ENCODE measurements at regions not wholly inside any gene's neighbourhood (a gene's known extent, or its start where the extent isn't known, plus 50 kb on each side); places are given as distances from the start of the nearest gene placed in this dataset.
"Not testable (repeated sequence)": the region's sequence is repeated elsewhere in the genome, so short reads cannot be mapped to it uniquely, and the experiment has no call there.

DNA sequence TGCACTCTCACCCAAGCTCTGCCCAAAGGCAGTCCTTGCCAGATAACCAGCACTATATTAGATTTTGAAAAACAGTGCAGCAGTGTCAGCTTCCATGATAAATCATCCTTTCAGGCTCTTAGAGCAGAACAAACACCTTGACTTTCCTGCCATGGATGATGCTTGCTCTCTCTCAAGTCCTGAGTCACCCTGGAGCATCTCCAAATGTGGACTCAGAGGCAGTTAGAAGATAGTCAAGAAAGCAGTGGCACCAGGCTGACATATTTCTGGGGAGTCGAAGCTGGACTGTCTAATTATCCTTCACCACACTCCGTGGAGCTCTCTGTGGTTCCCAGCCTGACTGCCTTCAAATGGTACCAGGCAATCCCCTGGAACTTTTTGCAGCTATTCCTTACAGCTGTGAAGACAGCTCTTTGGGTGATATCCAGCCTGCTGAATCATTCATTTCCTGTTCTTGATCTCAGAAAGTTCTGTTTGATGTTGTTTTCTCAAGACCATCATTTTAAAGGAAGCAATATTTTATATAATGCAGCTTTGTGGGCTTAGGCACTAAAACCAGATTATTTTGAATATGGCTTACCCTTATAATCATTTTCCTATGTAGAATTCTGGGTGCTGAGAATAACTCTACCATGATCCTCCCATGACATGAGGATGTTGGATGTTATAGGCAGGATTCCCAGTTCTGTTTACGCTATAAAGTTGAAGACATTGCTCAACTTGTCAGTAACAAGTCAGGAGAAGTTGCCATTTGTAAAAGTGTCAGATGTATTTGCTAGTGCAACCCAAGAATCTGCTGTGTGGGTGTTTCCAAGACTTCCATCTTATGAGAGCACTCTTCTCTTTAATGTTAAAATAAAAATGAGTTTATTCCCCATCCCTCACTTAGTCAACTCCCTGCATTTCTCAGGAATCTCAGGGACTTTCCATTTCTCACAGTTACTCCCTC is 233.8 kb downstream of the C7orf25 start:
- DNase-seq, result no peak

DNA sequence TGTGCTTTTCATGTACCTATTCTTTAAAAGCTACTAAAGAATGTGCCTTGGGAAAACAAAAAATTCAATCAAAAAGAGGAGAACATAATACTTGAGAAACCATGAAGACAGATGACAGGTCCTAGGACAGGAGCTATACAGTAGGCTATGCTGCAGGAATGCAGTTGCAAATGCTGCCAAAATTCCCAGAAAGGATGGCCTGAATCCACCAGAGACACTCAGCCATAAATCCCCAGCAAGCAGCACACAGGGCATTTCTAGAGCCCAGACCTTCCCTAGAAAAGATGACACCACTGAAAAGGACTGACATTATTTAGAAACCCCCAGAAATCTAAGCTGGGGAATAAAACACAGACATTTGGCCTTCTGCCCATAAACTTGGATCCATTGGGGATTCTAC is 237.3 kb downstream of the C7orf25 start:
- no peak for DNase-seq

- no peak for DNase-seq
Measured at GRCh38 chr7:42673951-42674350, 237.9 kb downstream of the C7orf25 start.

GRCh38 chr7:42672339-42672999 is 239.4 kb downstream of the C7orf25 start:
- DNase-seq, result no peak

GRCh38 chr7:42671627-42672026 is 240.2 kb downstream of the C7orf25 start:
- DNase-seq, result no peak

DNA sequence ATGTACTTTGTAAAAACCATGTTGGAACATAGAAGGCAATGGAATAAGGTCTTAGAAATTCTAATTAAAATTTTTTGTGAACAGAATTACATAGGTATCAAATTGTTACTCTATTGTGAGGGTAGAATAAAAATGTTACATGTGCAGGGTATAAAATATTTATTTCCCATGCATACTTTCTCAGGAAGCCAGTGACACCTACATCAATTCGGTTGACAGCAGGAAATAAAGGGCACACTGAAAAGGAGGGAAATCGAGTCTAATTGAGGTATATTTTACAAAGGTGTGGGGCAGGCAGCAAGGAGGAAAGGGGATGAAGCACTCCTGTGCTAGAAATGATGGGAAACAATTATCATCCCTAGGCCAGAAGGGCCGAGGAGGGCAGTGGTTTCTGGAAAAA is 244.9 kb downstream of the C7orf25 start:
- DNase-seq, result no peak

DNA sequence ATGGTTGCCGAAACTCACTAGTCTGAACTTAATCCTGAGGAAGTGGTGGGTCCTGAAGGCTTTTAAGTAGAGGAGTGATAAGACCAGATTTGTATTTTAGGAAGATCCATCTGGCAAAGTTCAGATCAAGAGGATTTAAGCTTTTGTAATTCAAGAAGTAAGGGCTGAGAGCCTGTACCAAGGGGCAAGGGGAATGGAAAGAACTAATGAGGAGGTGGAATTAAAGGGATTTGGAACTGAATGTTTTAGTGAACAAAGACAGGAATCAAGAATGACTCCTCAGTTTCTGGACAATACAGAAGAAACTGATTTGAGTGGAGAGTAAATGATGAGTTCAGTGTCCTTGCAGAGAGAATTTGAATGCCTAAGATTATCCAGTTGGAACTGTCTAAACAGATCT is 249.0 kb downstream of the C7orf25 start:
- no peak for DNase-seq

DNA sequence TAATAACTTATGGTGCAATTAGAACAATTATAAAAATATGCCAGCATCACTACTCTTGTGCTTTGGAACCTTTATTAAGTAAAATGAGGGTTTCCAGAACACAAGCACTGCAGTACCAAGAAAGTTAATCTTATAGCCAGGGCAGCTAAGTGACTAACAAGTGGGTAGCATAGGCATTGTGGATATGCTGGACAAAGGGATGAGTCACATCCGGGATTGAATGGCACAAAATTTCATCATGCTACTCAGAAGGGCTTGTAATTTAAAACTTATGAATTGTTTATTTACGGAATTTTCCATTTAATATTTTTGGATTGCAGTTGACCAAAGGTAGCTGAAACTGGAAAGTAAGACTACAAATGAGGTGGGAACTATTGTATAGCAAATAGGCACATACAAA is 250.6 kb downstream of the C7orf25 start:
- DNase-seq, result no peak

GRCh38 chr7:42650701-42651100 is 261.2 kb downstream of the C7orf25 start:
- no peak for DNase-seq

DNA sequence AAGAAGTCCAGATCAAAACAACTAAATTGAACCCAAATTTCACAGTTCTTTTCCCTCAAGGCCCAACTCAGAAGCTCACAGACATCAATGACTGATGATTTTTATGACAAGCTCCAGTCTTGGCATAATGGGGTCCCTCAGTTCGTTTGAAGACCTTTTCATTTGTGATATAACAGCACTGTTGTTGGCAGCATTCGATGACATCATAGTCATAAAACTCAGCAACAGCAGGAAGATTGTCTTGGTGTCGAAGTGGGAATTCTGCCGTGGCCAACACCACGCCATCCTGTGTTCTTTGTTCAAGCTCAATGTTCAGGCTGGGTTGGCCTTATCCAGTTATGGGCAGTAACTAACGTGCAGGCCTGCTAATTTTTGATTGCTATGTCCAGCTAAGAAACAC is 261.7 kb downstream of the C7orf25 start:
- DNase-seq, result no peak

GRCh38 chr7:42645906-42646305 is 266.0 kb downstream of the C7orf25 start:
- no peak for DNase-seq

GRCh38 chr7:42642699-42643098 is 269.2 kb downstream of the C7orf25 start:
- no peak for DNase-seq

- DNase-seq, result no peak
Measured at GRCh38 chr7:42639930-42640329, 271.9 kb downstream of the C7orf25 start.

GRCh38 chr7:42636380-42636779 is 275.5 kb downstream of the C7orf25 start:
- not testable (repeated sequence) for DNase-seq

GRCh38 chr7:42628054-42628453 is 283.8 kb downstream of the C7orf25 start:
- DNase-seq, result no peak

DNA sequence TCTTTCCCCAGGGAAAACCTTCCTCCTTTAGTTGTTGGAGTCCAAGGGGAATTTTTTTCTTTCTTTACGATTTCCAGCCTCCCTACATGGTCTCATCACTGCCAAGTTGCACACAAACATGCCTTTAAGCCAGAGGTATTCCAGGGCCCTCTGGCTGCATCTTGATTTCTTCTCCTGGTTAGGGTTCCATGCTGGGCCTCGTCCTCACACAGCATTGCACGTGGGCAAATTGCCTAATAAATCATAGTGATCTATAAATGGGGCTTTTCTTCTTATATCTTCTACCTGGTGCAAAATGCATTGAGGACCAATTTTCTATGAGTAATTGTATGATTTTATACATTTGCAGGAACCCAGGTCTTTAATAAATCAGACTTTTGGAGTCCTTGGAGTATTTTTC is 284.2 kb downstream of the C7orf25 start:
- DNase-seq, result no peak

DNA sequence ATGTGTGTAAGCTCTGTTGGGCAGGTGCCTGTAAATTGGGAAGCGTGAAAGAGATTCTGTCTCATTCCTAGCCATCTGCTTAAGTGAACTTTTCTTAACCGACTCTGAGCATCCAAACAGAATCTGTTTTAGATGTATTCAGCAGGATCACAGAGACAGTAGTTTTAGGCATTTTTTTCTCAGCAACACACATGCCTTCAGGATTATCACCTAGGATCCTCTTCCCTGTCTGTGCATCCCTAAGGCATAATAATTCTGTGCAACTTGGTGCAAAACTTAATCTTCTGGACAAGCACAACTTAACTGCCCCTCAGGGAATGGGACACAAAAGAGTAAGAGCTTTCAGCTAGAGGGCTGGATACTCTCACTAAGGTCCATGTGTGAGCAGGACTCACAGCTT is 284.8 kb downstream of the C7orf25 start:
- DNase-seq, result no peak

- DNase-seq, result no peak
Measured at GRCh38 chr7:42625421-42625820, 286.4 kb downstream of the C7orf25 start.

GRCh38 chr7:42624471-42624870 is 287.4 kb downstream of the C7orf25 start:
- DNase-seq, result no peak

DNA sequence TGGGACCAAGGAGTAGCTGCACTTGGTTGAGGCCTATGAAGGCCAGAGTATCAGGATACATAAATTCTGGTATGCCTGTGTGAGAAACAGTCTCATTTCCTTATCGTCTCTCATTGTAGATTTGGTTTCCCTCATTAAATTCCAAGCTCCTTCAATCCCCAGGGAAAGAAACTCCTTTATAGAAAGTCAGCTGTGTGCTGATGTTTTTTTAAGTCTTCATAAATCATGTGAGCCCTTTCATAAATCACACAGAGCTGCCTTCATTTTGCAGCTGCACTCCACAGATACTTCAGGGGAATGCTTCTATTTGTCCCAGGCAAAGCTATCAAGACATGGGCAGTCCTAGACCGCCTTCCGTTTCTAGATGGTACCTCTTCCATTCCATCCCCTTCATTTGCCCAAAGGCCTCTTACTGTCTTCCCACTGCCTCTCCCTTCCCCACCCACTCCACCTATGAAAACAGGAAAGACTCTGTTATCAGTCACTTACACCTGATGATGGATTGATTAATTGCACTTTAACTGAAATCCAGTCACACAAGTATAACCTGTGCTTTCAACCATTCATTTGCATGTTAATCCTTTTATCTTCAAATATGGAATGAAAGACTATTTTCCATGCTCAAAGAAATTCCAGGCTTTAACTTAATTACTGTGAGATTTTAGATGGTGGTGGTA is 290.2 kb downstream of the C7orf25 start:
- DNase-seq, result no peak

- no peak for DNase-seq
Measured at GRCh38 chr7:42618651-42619360, 293.1 kb downstream of the C7orf25 start.

DNA sequence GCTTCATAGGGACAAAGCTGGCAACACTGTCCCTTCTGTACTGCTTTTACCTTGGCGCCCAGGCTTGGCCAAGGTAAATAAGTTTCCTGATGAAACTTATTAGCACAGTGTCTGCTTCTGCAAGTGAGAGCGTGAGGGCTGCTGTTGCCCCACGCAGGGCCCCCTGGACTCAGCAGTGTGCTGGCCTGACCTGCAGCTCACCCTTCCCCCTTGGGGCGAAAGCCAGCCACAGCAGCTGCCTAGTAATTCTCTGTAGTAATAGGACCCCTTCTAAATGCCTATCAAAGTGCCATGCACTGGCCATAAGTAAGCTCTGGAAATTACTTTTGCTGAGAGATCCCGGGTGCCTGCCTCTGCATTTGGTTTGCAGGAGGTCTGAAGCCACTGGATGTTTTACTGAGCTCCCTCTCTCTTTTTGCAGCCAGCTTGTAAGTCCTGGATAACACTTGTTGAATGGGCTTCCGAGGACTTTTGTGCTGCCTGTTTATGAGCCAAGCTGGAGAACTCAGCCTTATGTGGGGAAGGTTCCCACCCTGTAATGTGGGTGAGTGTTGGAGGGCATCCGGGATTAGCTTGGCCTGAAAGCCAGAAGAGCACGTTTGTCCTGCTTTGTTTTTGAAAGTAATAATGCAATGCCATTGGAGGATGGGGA is 293.9 kb downstream of the C7orf25 start:
- DNase-seq, result no peak
